ENCODE measurements at regions not wholly inside any gene's neighbourhood (a gene's known extent, or its start where the extent isn't known, plus 50 kb on each side); places are given as distances from the start of the nearest gene placed in this dataset.

GRCh38 chr5:67299231-67299735 is 102.7 kb upstream of the CD180 start:
- DNase-seq (ENCODE audit: low spot score), result no peak
- TF ChIP-seq HNF4A (conservative IDR thresholded peaks at IDR 0.05) (no peak), EGR1 (IDR thresholded peaks at IDR 0.05; ENCODE audit: low read depth in 2 of 2) (no peak), MAX (IDR thresholded peaks at IDR 0.05) (no peak), TAF1 (conservative IDR thresholded peaks at IDR 0.05) (no peak), REST (IDR thresholded peaks at IDR 0.05) (no peak), GABPA (IDR thresholded peaks at IDR 0.05 in 1 of 2, conservative IDR thresholded peaks at IDR 0.05 in 1 of 2) (no peak), JUND (IDR thresholded peaks at IDR 0.05) (no peak), YY1 (IDR thresholded peaks at IDR 0.05) (no peak), CTCF (IDR thresholded peaks at IDR 0.05; ENCODE audit: low read depth, low read length, missing input control) (no peak), NR2F2 (IDR thresholded peaks at IDR 0.05) (no peak), RAD21 (IDR thresholded peaks at IDR 0.05) (no peak), FOXA1 (IDR thresholded peaks at IDR 0.05) (no peak), HNF4G (IDR thresholded peaks at IDR 0.05) (no peak)
- WGBS, result 85% methylated on average over 2 of the region's 2 CpGs
- H3K9me3 ChIP-seq (ENCODE audit: control insufficient read depth in 4 of 4, low read length in 3 of 4), result no peaks in the 10 kb centered on the region
- H3K27ac ChIP-seq (ENCODE audit: low read depth in 1 of 2, low read length in 2 of 2), result no peak overlapping the region
- H3K36me3 ChIP-seq (ENCODE audit: control insufficient read depth in 4 of 4, insufficient read depth in 3 of 4, low read depth in 1 of 4, low read length in 3 of 4), result no peaks in the 10 kb centered on the region
- no peak overlapping the region for H3K9ac ChIP-seq (ENCODE audit: low read depth in 1 of 2, low read length in 2 of 2)
- H3K4me1 ChIP-seq (ENCODE audit: control insufficient read depth in 4 of 4, insufficient read depth in 4 of 4, low read length in 3 of 4), result no peaks in the 10 kb centered on the region
- H3K27me3 ChIP-seq (ENCODE audit: control insufficient read depth in 4 of 4, insufficient read depth in 4 of 4, low read length in 3 of 4), result no peaks in the 10 kb centered on the region
- no peak overlapping the region for H3K4me3 ChIP-seq (ENCODE audit: low read depth in 1 of 3, low read length in 3 of 3)

- Histone ChIP-seq H3K4me1 (ENCODE audit: control insufficient read depth in 4 of 4, insufficient read depth in 4 of 4, low read length in 3 of 4) (no peaks in the 10 kb centered on the region), H3K9me3 (ENCODE audit: control insufficient read depth in 4 of 4, low read length in 3 of 4) (no peaks in the 10 kb centered on the region), H3K4me3 (ENCODE audit: low read depth in 1 of 3, low read length in 3 of 3) (no peak overlapping the region), H3K9ac (ENCODE audit: low read depth in 1 of 2, low read length in 2 of 2) (no peak overlapping the region), H3K27me3 (ENCODE audit: control insufficient read depth in 4 of 4, insufficient read depth in 4 of 4, low read length in 3 of 4) (no peaks in the 10 kb centered on the region), H3K27ac (ENCODE audit: low read depth in 1 of 2, low read length in 2 of 2) (no peak overlapping the region), H3K36me3 (ENCODE audit: control insufficient read depth in 4 of 4, insufficient read depth in 3 of 4, low read depth in 1 of 4, low read length in 3 of 4) (no peaks in the 10 kb centered on the region)
- WGBS, result 95% methylated on average over 5 of the region's 5 CpGs
- no peak for DNase-seq (ENCODE audit: low spot score)
- no peak for TF ChIP-seq RXRA (IDR thresholded peaks at IDR 0.05)
- no peak for TF ChIP-seq REST (IDR thresholded peaks at IDR 0.05)
- TF ChIP-seq ZBTB33 (IDR thresholded peaks at IDR 0.05), result no peak
- no peak for TF ChIP-seq EGR1 (IDR thresholded peaks at IDR 0.05; ENCODE audit: low read depth in 2 of 2)
- no peak for TF ChIP-seq HNF4G (IDR thresholded peaks at IDR 0.05)
- TF ChIP-seq HNF4A (conservative IDR thresholded peaks at IDR 0.05), result no peak
- no peak for TF ChIP-seq FOXA1 (IDR thresholded peaks at IDR 0.05)
- no peak for TF ChIP-seq CTCF (IDR thresholded peaks at IDR 0.05; ENCODE audit: low read depth, low read length, missing input control)
- TF ChIP-seq MAX (IDR thresholded peaks at IDR 0.05), result no peak
- TF ChIP-seq JUND (IDR thresholded peaks at IDR 0.05), result no peak
- no peak for TF ChIP-seq TAF1 (conservative IDR thresholded peaks at IDR 0.05)
- TF ChIP-seq NR2F2 (IDR thresholded peaks at IDR 0.05), result no peak
- no peak for TF ChIP-seq RAD21 (IDR thresholded peaks at IDR 0.05)
- no peak for TF ChIP-seq FOXA2 (IDR thresholded peaks at IDR 0.05)
Measured at GRCh38 chr5:67297802-67298532, 101.4 kb upstream of the CD180 start.

Measured in liver (tissue), 8 donors.